ENCODE measurements at regions not wholly inside any gene's neighbourhood (a gene's known extent, or its start where the extent isn't known, plus 50 kb on each side); places are given as distances from the start of the nearest gene placed in this dataset.

- no peak for DNase-seq (ENCODE audit: low read depth)
- TF ChIP-seq, protein P1, sequence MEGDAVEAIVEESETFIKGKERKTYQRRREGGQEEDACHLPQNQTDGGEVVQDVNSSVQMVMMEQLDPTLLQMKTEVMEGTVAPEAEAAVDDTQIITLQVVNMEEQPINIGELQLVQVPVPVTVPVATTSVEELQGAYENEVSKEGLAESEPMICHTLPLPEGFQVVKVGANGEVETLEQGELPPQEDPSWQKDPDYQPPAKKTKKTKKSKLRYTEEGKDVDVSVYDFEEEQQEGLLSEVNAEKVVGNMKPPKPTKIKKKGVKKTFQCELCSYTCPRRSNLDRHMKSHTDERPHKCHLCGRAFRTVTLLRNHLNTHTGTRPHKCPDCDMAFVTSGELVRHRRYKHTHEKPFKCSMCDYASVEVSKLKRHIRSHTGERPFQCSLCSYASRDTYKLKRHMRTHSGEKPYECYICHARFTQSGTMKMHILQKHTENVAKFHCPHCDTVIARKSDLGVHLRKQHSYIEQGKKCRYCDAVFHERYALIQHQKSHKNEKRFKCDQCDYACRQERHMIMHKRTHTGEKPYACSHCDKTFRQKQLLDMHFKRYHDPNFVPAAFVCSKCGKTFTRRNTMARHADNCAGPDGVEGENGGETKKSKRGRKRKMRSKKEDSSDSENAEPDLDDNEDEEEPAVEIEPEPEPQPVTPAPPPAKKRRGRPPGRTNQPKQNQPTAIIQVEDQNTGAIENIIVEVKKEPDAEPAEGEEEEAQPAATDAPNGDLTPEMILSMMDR (conservative IDR thresholded peaks at IDR 0.05; ENCODE audit: low read length) = no peak
- H3K4me3 ChIP-seq (ENCODE audit: low read length) = no peak overlapping the region
Observed at GRCh38 chr14:81953419-81953818, 419.8 kb upstream of the SEL1L start.

GRCh38 chr14:81955123-81955522, 421.5 kb upstream of the SEL1L start:
- no peak for DNase-seq (ENCODE audit: low read depth)
- TF ChIP-seq, protein P1 (conservative IDR thresholded peaks at IDR 0.05; ENCODE audit: low read length) = no peak
- no peak overlapping the region for H3K4me3 ChIP-seq (ENCODE audit: low read length)

DNA sequence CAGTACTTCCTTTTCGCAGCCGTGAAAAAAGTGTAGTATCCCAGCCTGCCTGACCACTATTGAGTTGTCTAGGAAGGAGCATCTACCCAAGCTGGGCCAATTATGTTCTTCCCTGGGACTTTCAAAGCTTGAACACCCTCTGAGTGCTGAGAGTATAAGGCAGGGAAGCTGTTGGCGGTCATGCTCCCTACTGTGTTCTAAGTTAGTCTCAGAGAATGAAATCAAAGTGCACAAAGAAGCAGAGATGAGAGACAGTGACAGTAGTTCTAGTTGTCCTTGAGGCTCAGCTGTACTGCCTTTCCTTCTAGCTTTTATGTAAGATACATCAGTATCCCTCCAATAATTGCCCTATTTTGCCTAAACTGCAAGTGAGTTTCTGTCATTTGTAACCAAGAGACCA, 427.1 kb upstream of the SEL1L start:
- H3K4me3 ChIP-seq (ENCODE audit: low read length) = no peak overlapping the region
- DNase-seq (ENCODE audit: low read depth) = no peak
- TF ChIP-seq, protein P1 (conservative IDR thresholded peaks at IDR 0.05; ENCODE audit: low read length) = no peak

DNA sequence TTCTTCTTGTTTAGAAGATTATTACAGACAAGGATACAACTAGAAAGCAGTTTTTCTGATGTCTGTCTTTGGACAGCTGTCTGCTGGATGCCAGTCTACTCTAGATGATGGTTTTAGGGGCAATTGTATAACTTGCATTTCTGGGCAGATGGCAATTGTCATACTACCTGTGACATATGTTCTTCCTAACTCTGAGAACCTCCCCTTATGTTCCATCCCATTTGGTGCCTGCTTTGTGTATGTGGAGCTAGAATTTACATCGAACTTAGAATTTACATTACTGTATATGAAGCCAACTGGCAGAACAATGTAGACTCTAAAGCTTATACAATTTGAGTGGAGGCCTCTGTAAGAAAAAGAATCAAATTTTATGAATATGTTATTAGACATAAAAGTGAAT, 430.2 kb upstream of the SEL1L start:
- TF ChIP-seq, protein P1 (conservative IDR thresholded peaks at IDR 0.05; ENCODE audit: low read length) = no peak
- no peak for DNase-seq (ENCODE audit: low read depth)
- H3K4me3 ChIP-seq (ENCODE audit: low read length) = no peak overlapping the region

DNA sequence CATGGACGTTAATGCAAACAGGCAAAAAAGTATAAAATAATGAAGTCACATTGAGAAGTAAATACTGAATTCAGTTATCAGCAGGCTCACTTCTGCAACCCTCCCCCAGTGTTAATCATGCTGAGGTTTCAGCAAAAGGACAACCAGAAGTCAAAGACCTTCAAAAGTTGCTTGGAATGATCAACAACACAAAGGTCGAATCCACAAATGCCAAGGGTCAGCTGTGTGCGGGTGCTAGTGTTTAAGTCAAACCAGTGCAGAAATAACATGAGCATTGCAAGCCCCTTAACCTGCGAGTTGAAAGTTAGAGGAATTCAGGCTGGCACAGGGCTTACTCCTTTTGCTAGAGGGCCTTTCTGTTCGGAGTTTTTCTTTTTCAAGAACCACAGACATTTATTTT, 436.7 kb upstream of the SEL1L start:
- TF ChIP-seq, protein P1 (conservative IDR thresholded peaks at IDR 0.05; ENCODE audit: low read length) = no peak
- no peak for DNase-seq (ENCODE audit: low read depth)
- H3K4me3 ChIP-seq (ENCODE audit: low read length) = no peak overlapping the region

DNA sequence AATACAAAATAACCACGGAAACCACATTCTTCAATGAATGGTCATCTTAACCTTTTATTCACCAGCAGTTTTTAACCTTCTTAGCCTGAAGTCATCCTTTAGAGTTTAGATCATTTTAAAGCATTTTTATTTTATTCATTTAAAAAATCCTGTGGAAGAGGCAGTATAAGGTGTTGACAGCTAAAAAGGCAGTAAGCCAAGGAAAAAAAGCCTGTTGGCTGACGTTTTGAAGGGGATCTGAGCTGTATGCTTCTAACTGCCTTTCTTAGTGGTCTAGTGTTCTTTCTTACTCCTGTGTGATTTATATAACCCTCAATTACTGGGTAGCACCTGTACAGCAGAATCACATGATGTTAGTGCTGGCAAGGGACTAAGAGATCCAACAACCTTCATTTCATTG, 438.3 kb upstream of the SEL1L start:
- no peak overlapping the region for H3K4me3 ChIP-seq (ENCODE audit: low read length)
- TF ChIP-seq, protein P1 (conservative IDR thresholded peaks at IDR 0.05; ENCODE audit: low read length) = no peak
- DNase-seq (ENCODE audit: low read depth) = no peak

- no peak for DNase-seq (ENCODE audit: low read depth)
- TF ChIP-seq, protein P1 (conservative IDR thresholded peaks at IDR 0.05; ENCODE audit: low read length) = no peak
- H3K4me3 ChIP-seq (ENCODE audit: low read length) = no peak overlapping the region
Observed at GRCh38 chr14:81972601-81973000, 438.9 kb upstream of the SEL1L start.
